HG02759 (cell line): ENCODE measurements at regions not wholly inside any gene's neighbourhood (a gene's known extent, or its start where the extent isn't known, plus 50 kb on each side); places are given as distances from the start of the nearest gene placed in this dataset.
A peak's percentile ranks its signal among the peaks of the same experiment; 100 is the strongest.

ENCODE experiments used
- ATAC-seq: cut with Tn5 transposase; IDR thresholded peaks from one replicate; pipeline ENCODE4 v1.9.1; 2021; ENCODE audit warnings: mild to moderate bottlenecking, moderate library complexity; ENCODE audit not compliant: unreplicated experiment

DNA sequence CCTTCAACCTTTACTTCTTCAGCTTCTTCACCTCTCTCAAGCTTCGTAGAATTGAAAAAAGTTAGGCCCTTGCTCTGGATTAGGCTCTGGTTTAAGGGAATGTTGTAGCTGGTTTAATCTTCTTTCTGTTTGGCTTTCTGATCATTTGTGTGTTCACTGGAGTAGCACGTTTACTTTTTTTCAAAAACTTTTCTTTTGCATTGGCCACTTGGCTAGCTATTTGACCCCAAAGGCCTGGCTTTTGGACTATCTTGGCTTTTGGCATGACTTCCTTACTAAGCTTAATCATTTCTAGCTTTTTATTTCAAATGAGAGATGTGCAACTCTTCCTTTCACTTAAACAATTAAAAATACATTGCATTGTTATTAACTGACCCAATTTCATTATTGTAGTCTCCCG, 1154.8 kb upstream of the ZEB2 start:
- no peak for ATAC-seq

DNA sequence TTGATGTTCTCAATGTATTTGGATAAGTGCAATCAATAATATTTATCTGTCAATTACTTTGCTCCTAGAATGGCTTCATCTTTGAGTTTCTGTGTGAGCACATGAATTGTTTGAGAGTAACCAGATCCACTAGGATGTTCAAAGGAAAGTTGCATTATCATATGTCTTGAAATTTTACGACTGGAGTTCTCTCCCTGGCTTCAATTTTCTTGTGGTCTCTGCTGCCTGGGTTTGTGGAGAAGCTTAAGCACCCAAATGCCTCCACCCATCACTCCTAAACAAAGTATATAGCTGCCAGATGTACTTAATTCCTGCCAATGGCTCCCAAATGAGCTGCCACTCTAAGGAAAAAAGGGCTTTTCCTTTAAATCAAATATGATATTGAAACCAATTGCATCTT, 1149.4 kb upstream of the ZEB2 start:
- no peak for ATAC-seq

DNA sequence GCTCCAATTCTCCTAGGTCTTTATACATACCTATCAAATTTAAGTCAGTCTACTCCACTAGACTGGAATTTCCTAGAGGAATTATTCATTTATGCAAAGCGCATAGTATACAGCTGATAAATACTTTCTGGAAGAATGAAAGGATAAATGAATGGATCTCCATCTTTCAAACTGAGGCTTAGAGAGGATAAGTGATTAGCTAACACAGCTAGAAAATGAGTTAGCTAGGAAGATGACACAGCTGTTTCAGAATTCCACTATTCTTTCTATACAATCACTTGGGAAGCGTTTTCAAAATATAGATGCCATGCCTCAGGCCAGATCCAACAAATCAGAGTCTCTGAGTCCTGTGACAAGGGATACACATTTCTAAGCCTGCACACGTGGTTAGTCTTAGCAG, 1146.6 kb upstream of the ZEB2 start:
- ATAC-seq = no peak

DNA sequence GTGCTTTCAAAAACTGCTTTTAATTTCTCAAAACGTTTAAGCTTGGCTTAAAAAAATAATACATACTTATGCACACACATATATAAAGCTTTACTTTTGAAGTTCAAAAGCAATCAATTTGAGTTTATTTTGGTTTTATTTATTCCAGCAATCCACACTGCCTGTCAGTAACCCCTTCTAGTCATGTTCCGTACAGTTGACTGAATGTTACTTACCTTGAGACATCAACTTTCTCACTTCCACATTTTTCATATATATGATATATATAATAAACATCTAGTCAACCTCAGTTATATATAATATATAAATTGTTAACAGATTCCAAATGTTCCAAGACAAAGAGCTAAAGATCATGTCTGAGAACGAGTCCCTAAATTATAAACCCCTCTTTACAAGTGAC, 1137.3 kb upstream of the ZEB2 start:
- ATAC-seq = no peak

DNA sequence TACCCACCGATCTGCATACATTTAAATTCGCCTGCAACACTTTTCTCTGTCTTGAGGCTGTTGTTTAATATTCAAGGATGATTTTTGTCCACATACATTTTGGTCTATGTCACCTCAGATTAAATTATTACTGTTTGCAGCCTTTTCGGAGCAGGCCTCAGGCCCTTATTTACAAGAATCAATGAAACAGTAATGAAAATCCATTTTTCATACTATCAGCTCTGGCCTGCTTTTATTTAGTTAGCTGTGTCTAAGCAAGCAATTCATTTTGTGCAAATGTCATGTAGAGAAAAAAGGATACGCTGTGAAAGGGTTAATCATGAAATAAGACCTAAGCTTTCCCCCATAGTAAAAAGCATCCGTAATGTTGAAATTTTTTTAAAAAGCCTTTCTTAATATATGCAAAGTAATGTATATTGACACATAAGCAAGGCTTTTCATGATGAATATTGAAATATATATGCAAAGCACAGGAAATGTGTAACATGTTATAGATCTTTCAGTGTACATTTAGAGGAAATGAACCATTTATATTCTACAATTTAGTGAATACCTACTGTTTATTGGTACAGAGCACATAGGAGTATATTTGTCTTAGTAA, 1135.3 kb upstream of the ZEB2 start:
- no peak for ATAC-seq

DNA sequence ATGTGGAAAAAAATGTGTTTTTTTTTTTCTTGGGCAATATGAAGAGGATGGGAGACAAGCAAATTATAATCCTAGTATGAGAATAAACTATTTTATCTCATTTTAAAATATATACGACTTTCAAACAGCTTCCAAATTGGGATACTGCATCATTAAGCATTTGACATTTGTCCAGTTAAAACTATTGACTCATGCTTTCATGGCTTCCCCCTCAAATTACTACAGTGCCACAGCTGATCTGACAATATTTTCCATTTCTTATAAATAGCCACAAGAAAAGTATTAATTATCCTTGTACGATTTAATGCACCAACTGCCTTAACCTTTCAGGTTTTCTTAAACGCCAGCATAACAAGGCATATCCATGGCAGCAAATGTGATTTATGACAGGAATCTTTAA, 1134.8 kb upstream of the ZEB2 start:
- ATAC-seq = no peak

DNA sequence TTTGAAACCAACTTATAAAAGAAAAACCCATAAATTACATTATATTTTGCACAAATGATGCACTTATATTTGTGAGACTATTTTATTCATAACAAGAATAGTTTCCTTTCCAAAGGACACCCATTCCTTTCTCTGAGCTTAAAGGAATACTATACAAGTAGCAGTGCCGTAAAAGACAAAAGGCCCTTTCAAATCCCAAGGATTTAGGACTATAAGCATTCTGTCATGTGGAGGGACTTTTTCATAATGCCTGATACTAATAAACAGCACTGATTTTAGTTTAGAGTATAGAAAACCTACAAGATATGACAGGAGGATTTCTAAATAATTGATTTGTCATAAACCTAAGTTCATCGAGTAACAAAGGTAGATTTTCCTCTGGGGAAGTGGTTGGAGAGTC, 1134.2 kb upstream of the ZEB2 start:
- no peak for ATAC-seq

DNA sequence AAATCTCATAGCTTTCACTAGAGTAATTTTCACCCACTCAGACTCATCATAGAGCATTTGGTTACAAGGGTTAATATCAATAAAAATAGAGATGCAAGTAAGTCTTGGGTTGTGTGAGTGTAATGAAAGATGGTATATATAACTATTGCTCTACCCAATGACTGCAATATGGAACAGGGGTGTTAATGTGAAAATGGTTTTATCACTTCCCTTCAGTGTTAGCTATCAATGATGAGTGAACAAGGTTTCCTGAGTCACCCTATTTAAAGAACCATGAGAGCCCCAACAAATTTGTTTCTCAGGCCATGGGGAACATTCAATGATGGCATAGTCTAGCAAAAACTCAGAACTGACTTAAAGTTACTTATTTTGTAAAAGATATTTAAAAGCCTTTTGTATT, 1133.6 kb upstream of the ZEB2 start:
- no peak for ATAC-seq

DNA sequence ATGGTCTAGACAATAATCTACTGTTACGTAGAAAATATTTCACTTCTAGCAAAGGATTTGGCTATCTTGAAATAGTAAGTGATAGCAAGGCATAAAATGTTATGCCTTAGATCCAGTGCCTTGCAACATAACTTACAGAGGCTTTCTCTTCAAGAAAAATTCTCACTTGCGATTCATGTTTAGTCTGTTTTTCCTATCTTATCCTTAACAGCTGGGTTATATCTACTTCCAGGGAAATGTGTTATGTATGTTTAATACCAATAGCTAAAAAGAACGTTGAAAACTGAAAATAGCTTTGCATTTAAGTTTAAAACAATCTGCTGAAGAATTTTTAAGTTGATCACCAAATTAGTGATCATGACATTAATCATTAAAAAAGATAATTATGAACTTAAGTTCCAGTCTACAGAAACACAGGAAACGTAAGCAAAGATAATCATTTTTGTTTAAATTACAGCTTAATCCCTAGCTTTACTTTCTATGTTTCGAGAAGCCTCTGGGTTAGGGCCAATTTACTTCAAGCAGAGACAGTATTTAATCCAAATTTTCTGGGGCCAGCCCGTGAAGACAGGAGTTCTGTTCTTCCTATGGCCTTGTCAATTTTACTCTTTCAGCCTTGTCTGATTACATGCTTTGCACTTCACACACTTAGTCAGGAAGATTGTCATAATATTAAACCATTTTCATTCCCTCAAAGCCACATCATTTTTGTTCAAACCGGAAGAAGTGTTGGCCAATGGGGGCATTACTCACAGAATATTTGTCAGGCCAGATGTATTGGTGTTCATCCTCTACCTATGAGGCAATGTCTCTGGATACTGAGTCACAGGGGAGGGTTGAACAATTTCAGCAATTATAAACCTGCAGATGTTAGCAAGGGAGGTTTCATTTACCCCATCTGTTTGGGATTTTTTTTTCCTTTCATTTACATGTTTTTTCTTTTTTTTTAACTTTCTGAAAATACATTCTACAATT, 1132.9 kb upstream of the ZEB2 start:
- no peak for ATAC-seq

DNA sequence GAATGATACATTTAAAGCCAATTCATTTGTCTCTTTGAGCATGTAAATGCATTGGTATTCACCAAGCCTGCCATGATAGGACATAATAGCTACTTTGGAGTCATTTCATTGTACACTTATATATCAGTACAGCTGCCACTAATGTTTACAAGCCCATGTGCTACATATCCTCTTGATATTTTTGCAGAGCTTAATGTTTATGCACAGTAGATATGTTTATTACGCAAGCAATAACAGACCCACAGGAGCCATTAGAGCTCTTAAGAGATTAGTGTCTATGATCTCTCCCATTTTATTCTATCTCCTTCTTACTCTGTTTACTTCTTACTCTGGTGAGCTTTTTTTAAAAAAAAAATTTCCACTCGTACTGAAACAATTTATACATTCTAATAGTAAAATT, 1132.1 kb upstream of the ZEB2 start:
- no peak for ATAC-seq

DNA sequence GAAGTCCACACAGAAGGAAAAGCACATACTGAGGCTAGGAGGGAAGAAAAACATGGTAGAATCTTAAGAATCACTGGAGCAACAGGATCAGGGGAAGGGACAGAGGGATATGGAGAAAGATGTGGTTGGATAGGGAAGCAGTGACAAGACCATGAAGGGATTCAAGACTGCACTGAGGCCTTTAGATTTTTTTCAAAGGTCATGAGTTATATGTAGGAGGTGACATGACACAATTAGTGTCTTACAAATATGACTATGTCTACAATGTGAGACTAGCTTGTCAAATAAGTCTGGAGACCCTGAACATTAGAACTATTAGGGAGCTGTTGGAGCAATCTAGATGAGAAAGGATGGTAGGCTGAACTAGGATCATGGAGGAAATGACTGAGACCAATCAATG, 1130.3 kb upstream of the ZEB2 start:
- ATAC-seq = no peak

DNA sequence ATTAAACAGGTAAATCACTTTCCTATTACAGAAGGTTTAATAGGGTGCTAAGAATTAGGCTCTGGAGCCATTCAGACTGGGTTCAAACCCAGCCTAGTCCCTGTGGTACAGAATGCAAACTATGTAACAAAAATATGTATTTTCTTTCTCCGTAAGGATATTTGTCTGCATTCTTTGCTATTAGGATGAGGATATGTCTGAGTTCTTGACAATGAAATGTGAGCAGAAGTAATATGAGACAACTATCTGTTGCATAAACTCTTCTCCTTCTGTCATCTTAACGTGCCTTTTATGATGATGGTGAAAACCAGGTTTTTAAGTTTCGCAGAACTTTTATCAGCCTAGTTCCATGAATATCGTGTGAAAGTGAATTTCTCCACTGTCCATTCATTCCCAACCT, 1129.1 kb upstream of the ZEB2 start:
- no peak for ATAC-seq

DNA sequence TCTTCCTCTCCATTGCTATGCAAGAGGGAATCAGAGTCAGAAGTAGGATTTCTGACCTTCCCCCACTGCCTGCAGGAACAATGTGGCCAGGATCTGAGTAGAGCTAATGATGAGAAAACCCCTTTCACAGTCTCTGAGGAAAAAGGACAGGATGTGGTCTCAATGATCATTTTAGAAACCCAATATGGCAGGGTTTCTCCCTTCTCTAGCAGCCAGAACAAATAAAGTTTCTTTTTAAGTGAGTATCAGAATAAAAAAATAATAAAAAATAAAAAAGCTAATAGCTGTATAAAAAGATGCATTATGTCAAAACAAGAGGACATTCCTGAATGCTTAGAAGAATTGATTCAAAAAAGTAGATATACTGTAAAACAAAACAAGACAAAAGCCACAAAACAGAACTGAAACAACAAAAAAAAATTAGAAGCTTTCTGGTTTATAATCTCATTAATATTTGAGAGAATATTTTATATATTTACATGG, 1124.9 kb upstream of the ZEB2 start:
- ATAC-seq = peak; percentile 99

DNA sequence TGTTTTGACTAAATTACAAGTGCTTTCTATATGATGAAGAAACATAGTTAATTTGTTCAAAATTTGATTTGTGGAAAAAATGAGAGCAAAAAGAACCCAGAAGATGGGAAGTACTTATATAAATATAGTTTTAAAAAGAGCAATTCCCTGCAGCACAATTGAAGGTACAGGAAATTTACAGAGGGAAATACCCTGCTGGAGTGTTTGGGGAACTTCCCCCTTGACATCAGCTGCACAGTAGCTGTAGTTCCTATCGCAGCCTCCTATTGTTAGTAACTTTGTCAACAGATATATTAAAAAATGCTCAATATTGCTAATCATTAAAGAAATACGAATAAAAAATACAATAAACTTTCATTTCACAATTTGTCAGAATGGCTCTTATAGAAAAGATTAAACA, 1118.8 kb upstream of the ZEB2 start:
- peak; percentile 78 for ATAC-seq

DNA sequence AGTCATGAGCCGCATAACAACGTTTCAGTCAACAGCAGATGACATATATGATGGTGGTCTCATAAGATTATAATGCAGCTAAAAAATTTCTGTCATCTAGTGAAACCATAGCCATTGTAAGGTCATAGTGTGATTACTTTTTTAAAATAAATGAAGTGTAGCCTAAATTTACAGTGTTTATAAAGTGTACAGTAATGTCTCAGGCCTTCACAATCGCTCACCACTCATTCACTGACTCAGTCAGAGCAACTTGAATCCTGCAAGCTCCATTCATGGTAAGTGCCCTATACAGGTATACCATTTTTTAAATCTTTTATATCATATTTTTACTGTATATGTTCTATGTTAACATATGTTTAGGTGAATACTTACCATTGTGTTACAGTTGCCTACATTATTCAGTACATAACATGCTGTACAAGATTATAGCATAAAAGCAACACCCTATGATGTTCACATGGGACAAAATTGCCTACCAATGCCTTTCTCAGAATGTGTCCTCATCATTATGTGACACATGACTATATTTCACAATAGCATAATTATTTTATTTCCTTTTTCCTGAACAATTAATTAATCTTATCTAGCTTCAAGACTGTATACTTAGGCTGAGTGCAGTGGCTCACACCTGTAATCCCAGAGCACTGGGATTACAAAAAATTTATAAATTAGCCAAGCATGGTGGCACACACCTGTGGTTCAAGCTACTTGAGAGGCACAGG, 1115.9 kb upstream of the ZEB2 start:
- ATAC-seq = no peak

DNA sequence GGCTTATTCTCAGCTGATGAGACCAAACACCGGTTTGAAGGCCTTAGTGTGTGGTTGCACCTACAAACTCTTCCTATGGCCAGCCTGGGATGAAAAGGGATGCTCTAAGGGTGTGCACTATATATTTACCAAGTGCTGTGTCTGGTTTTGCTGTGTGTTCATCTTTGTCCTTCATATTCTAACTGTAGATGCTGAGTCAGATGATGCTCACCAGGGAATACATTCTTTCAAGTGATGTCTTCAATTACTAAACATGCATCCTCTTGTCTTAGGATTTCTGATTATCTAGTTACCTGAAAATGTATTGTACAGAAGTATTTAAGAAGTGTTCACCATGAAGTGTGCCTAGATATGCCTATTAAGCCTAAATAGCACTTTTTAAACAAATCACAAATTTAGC, 1111.6 kb upstream of the ZEB2 start:
- no peak for ATAC-seq

DNA sequence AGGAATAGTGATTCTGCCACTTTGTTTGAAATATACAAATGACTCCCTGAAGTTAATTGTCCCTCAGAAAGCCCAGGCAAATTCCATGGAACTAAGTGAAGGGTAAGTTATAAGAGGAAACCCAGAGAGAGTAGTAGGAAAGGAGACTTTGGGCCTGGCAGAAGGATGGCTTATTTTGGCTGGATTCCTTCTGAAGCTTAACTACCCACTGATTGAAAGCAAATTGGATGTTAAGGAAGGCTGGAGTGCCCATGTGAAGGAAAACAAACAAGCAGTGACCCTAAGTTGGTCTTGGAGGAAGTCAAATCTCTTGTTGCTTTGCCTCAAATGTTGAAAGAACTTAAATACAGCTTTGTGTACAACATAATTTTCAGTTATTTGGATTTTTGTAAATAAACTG, 1106.4 kb upstream of the ZEB2 start:
- ATAC-seq = no peak

DNA sequence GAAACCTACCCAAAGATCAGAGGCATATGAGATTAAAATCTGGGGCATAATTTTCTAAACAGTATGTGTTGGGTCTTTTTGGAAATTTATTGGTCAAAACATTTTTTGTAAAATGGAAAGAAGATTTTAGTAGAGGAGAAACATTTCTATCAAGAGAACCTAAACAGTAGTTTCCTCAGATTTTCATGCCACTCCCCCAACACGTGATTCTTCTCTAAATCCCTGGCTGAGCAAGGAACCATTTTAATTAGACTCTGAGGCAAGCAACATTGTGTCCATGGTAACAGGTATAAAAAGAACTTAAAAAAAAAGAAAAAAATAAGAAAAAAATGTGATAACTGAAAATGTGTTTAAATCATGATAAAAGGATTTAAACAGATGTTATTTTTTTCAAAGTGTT, 1105.2 kb upstream of the ZEB2 start:
- ATAC-seq = no peak

DNA sequence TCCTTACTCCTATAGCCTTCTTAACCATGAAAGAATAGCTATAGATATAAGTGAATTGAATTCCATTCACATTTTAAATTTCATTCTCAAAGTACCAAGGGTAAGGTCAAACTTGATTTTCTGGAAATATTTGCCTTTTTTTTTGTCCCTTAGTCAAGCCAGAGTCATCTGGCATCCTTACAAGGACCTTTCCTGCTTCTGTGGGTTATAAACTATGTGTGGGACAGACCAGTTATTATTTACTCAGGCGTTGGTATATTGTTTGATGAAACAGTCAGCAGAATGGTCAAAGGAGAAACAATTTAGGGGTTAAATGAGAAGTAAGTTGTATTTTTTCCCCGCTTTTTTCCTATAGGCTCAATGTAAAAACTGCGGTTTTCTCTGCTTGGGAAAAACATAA, 1103.2 kb upstream of the ZEB2 start:
- no peak for ATAC-seq

DNA sequence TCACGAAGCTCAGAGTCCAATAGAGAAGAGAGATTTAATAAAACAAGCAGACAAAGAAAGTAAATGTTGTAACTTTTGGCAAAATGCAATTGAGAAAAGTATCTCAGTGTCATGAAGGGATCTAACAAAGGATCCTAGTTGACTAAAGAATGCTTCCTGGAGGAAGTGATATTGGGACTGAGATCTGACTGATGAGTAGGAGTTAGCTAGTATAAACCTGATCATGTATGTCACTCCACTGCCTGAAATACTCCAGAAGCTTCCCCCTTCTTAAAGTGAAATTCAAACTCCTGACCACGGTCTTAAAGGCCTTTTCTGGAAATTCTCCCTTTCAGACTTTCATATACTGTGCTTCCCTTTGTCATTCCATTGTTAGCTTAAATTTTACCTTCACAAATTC, 1102.4 kb upstream of the ZEB2 start:
- ATAC-seq = no peak

DNA sequence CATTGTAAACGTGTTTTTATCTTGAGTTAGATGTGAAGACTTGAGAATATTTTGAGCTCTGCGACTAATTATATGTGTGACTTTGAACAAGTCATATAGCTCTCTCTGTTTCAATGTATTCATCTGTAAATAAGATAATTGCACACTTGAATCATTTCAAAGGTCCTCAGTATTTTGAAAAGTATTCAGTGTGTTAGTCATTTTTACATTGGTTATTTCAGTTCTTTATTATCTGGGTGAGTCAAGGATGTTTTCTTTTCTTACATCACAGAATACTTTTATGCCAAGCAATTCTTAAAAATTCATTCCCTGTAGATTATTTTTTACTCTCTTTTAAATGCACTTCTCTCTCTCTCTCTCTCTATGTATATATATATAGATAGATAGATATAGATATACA, 1098.0 kb upstream of the ZEB2 start:
- no peak for ATAC-seq

DNA sequence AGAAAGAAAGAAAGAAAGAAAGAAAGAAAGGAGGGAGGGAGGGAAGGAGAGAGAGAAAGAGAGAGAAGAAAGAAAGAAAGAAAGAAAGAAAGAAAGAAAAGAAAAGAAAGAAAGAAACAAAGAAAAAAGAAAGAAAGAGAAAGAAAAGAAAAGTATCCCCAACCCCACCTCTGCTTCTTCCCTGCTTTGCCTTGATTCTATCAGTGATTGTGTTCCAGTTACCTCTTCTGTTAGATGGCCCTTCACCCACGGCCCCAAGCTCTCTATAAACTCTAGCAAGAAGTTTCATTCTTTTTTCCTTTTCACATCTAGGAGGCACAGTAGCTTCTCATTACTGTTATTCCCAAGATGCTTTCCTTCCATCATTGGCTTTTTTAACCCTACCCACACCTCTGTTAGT, 1097.5 kb upstream of the ZEB2 start:
- no peak for ATAC-seq
